SIG-M5 treated with dmso at 0.1 percent for 504 hours (cell line): ENCODE measurements at regions not wholly inside any gene's neighbourhood (a gene's known extent, or its start where the extent isn't known, plus 50 kb on each side); places are given as distances from the start of the nearest gene placed in this dataset.
"Not testable (repeated sequence)": the region's sequence is repeated elsewhere in the genome, so short reads cannot be mapped to it uniquely, and the experiment has no call there.

Experiments
- DNase-seq: peaks from one replicate; lab custom pipeline; 2025; ENCODE audit not compliant: unreplicated experiment; lab: John Stamatoyannopoulos, UW

- no peak for DNase-seq
Measured at GRCh38 chr1:5603353-5604104, 388.7 kb downstream of the NPHP4 start.

- DNase-seq = not testable (repeated sequence)
Measured at GRCh38 chr1:5602718-5603117, 389.5 kb downstream of the NPHP4 start.

- DNase-seq = no peak
Measured at GRCh38 chr1:5601516-5601915, 390.7 kb downstream of the NPHP4 start.

- no peak for DNase-seq
Measured at GRCh38 chr1:5599541-5599940, 392.7 kb downstream of the NPHP4 start.

GRCh38 chr1:5598824-5599395, 393.3 kb downstream of the NPHP4 start:
- no peak for DNase-seq

GRCh38 chr1:5597991-5598823, 394.0 kb downstream of the NPHP4 start:
- DNase-seq = no peak

- DNase-seq = no peak
Measured at GRCh38 chr1:5597171-5597850, 394.9 kb downstream of the NPHP4 start.

- DNase-seq = no peak
Measured at GRCh38 chr1:5596651-5597050, 395.6 kb downstream of the NPHP4 start.

- no peak for DNase-seq
Measured at GRCh38 chr1:5595531-5596170, 396.6 kb downstream of the NPHP4 start.

GRCh38 chr1:5594056-5594956, 397.9 kb downstream of the NPHP4 start:
- DNase-seq = no peak

GRCh38 chr1:5590717-5591116, 401.5 kb downstream of the NPHP4 start:
- DNase-seq = no peak

- no peak for DNase-seq
Measured at GRCh38 chr1:5586629-5587028, 405.6 kb downstream of the NPHP4 start.

- no peak for DNase-seq
Measured at GRCh38 chr1:5585256-5585655, 407.0 kb downstream of the NPHP4 start.

- DNase-seq = no peak
Measured at GRCh38 chr1:5580926-5581325, 411.3 kb downstream of the NPHP4 start.

GRCh38 chr1:5579966-5580365, 412.3 kb downstream of the NPHP4 start:
- no peak for DNase-seq

GRCh38 chr1:5578690-5579089, 413.5 kb downstream of the NPHP4 start:
- no peak for DNase-seq

GRCh38 chr1:5577255-5578040, 414.8 kb downstream of the NPHP4 start:
- no peak for DNase-seq

- no peak for DNase-seq
Measured at GRCh38 chr1:5576673-5577065, 415.6 kb downstream of the NPHP4 start.

- DNase-seq = no peak
Measured at GRCh38 chr1:5576011-5576672, 416.1 kb downstream of the NPHP4 start.
